PC-3 (cell line): ENCODE measurements at regions not wholly inside any gene's neighbourhood (a gene's known extent, or its start where the extent isn't known, plus 50 kb on each side); places are given as distances from the start of the nearest gene placed in this dataset.

ENCODE experiments used
- ATAC-seq: fragments of 200-7000 bp; cut with Tn5 transposase; 2 replicates; pipeline ENCODE4 v1.9.1; 2020; ENCODE audit warnings: mild to moderate bottlenecking, moderate library complexity
- BruUV-seq: library from RNA; stranded (reverse); fragments of 400-500 nt; replicated peaks from 2 replicates; lab custom pipeline; 2021; lab: Mats Ljungman, UMichigan
- CTCF ChIA-PET: fragments of 300-600 bp; sonication (Branson Sonifier 250); formaldehyde crosslinking; loops from one replicate; lab custom pipeline; 2022; ENCODE audit warnings: antibody characterized with exemption; lab: Charles Lee
- POLR2A ChIA-PET: fragments of 300-600 bp; sonication (Branson Sonifier 250); formaldehyde crosslinking; loops from one replicate; lab custom pipeline; 2022; ENCODE audit warnings: antibody characterized with exemption; ENCODE audit not compliant: unreplicated experiment; lab: Charles Lee
- DNase-seq: peaks from one replicate; pipeline ENCODE4 v3.0.0-alpha.2; 2015
- H2AFZ ChIP-seq: fragments of 300-600 bp; sonication (generic); 2 replicates; pipeline ENCODE4 v1.6.0; 2016; ENCODE audit warnings: antibody characterized with exemption, low read length
- H3F3A ChIP-seq: fragments of 300-600 bp; sonication (generic); one replicate; pipeline ENCODE4 v1.6.0; 2017; ENCODE audit warnings: antibody characterized with exemption, low read length, control low read depth, mild to moderate bottlenecking; ENCODE audit not compliant: unreplicated experiment
- H3K27ac ChIP-seq: fragments of 300-600 bp; sonication (generic); 2 replicates; pipeline ENCODE4 v1.5.1; 2016; ENCODE audit warnings: mild to moderate bottlenecking, low read length
- H3K27me3 ChIP-seq: fragments of 300-600 bp; sonication (generic); 2 replicates; pipeline ENCODE4 v1.6.1; 2016; ENCODE audit warnings: low read length, mixed read lengths
- H3K36me3 ChIP-seq: fragments of 300-600 bp; sonication (generic); 2 replicates; pipeline ENCODE4 v1.6.1; 2016; ENCODE audit warnings: low read depth, mixed run types, low read length, mixed read lengths
- H3K4me1 ChIP-seq: fragments of 300-600 bp; sonication (generic); 2 replicates; pipeline ENCODE4 v1.5.1; 2016; ENCODE audit warnings: low read length; ENCODE audit not compliant: insufficient read depth
- H3K4me2 ChIP-seq: fragments of 300-600 bp; sonication (generic); 2 replicates; pipeline ENCODE4 v1.6.0; 2016; ENCODE audit warnings: low read length
- H3K4me3 ChIP-seq: fragments of 300-600 bp; sonication (generic); 2 replicates; pipeline ENCODE4 v1.5.1; 2016; ENCODE audit warnings: mild to moderate bottlenecking, low read length, mixed read lengths
- H3K79me2 ChIP-seq: fragments of 300-600 bp; sonication (generic); 2 replicates; pipeline ENCODE4 v1.6.1; 2017; ENCODE audit warnings: low read length, mixed read lengths
- H3K9ac ChIP-seq: fragments of 300-600 bp; sonication (generic); 2 replicates; pipeline ENCODE4 v1.6.0; 2016; ENCODE audit warnings: mild to moderate bottlenecking, low read length
- H3K9me2 ChIP-seq: fragments of 300-600 bp; sonication (generic); replicated peaks from 2 replicates; pipeline ENCODE4 v1.6.1; 2016; ENCODE audit warnings: mixed run types, low read length, mixed read lengths
- H3K9me3 ChIP-seq: fragments of 300-600 bp; sonication (generic); 2 replicates; pipeline ENCODE4 v1.6.1; 2016; ENCODE audit warnings: low read length, mixed read lengths
- H4K20me1 ChIP-seq: fragments of 300-600 bp; sonication (generic); 2 replicates; pipeline ENCODE4 v1.6.1; 2016; ENCODE audit warnings: low read length, mixed read lengths
- CTCF ChIP-seq: fragments of 300-600 bp; sonication (generic); conservative IDR thresholded peaks from 2 replicates; pipeline ENCODE4 v1.5.1; 2017; ENCODE audit warnings: antibody characterized with exemption, low read depth, mild to moderate bottlenecking, low read length
- EZH2 ChIP-seq: fragments of 300-600 bp; sonication (generic); IDR thresholded peaks from one replicate; pipeline ENCODE4 v1.6.1; 2017; ENCODE audit warnings: antibody characterized with exemption, mild to moderate bottlenecking, low read length; ENCODE audit not compliant: unreplicated experiment
- EZH2phosphoT487 ChIP-seq: fragments of 300-600 bp; sonication (generic); IDR thresholded peaks from 2 replicates; pipeline ENCODE4 v1.6.1; 2018; ENCODE audit warnings: mild to moderate bottlenecking, antibody characterized with exemption, low read length, borderline replicate concordance
- intact Hi-C: fragments of 100-400 bp; cut with micrococcal nuclease; formaldehyde crosslinking; loops from 2 replicates; pipeline ENCODE4 v1.9.0; 2023

DNA sequence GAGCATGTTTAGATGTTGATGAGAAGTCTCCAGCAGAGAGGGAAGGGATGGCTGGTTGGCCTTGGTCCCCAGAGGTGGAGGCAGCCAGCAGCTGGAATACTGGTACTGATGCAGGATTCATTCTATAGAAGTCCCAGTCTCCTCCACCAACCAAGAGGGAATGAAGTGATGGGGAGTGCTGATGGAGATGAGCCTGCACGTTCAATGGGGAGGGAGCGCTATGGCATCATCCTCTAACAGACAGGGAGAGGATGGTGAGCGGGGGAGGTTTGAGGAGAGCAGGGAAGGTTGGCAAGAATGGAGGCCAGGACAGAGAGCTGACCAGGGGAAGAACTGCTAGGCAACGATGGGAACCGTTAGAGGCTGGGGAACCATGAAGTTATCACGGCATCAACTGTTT is 159.8 kb upstream of the MVB12B start:
- POLR2A ChIA-PET, result no interaction called here

DNA sequence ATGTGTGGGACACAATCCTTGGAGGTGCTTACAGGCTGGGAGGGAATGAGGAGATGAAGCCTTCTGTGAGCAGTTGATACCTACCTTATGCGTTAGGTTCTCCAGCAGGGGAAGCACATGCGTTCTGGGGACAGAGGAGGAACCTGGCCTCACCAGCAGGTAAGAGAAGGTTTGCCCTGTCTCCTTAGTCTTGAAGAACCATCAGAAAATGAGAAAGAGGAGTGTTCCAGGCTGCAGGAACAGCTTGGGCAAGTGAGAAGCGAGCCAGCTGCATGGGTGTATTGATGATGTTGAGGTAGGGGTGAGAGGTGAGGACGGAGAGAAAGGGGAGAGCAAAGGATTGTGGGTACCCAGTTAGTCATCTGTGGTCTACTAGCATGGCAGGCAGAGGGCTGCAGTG is 156.9 kb upstream of the MVB12B start:
- Histone ChIP-seq H4K20me1 (no peaks in the 10 kb centered on the region), H3F3A (no peaks in the 10 kb centered on the region), H3K27me3 (peaks cover 57% of the 10 kb centered on the region), H3K27ac (no peak overlapping the region), H3K9me2 (no peaks in the 10 kb centered on the region), H3K9ac (no peak overlapping the region), H2AFZ (no peak overlapping the region), H3K4me3 (no peak overlapping the region), H3K36me3 (no peaks in the 10 kb centered on the region), H3K4me1 (no peaks in the 10 kb centered on the region), H3K4me2 (no peak overlapping the region), H3K9me3 (no peaks in the 10 kb centered on the region), H3K79me2 (no peaks in the 10 kb centered on the region)
- CTCF ChIA-PET, result no interaction called here
- intact Hi-C loops, result no loop called here
- ATAC-seq, result no peak
- TF ChIP-seq CTCF (no peak), EZH2phosphoT487 (no peak), EZH2 (no peak)
- POLR2A ChIA-PET, result no interaction called here
- no peak for DNase-seq
- no TSS peak for BruUV-seq

More for the DNA sequence above, 159.8 kb upstream of the MVB12B start:
- H3K27ac ChIP-seq, result no peak overlapping the region
- H3K9ac ChIP-seq, result no peak overlapping the region
- no TSS peak for BruUV-seq
- H3K4me3 ChIP-seq, result no peak overlapping the region
- H3K4me1 ChIP-seq, result no peaks in the 10 kb centered on the region
- no peaks in the 10 kb centered on the region for H3F3A ChIP-seq
- no peaks in the 10 kb centered on the region for H3K79me2 ChIP-seq
- no peaks in the 10 kb centered on the region for H3K9me2 ChIP-seq
- H2AFZ ChIP-seq, result no peak overlapping the region
- CTCF ChIA-PET, result no interaction called here
- H3K9me3 ChIP-seq, result no peaks in the 10 kb centered on the region
- intact Hi-C loops, result no loop called here
- DNase-seq (no peak), ATAC-seq (no peak)
- H3K4me2 ChIP-seq, result no peak overlapping the region
- no peaks in the 10 kb centered on the region for H3K36me3 ChIP-seq
- TF ChIP-seq CTCF, result no peak
- TF ChIP-seq EZH2, result no peak
- TF ChIP-seq EZH2phosphoT487, result no peak
- no peaks in the 10 kb centered on the region for H4K20me1 ChIP-seq
- peaks cover 61% of the 10 kb centered on the region for H3K27me3 ChIP-seq

DNA sequence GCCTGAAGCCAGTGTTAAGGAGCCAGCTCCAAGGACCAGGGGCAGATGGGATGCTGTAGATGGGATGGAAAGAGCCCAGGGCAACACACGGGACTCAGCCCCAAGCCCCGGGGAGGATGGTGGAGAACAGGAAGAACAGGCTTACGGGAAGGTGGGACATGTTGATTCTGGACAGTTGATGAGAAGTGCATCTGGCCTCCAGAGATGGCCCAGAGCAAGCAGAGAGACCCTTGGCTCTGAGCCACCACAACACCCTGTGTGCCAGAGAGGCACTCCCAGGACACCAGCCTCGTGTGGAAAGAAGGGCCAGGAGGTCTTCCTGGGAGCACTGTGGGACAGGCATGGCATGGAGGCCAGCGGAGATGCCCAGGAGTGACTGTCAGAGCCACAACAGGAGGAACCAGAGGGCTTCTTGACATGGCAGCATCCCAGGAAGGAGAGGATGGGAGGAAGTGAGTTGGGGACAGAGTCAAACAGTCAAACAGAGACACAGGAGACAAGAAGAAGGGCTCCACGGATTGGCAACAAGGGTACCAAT is 156.3 kb upstream of the MVB12B start:
- Histone ChIP-seq H3K9me2 (no peaks in the 10 kb centered on the region), H3K9me3 (no peaks in the 10 kb centered on the region), H3K9ac (no peak overlapping the region), H4K20me1 (no peaks in the 10 kb centered on the region), H3K79me2 (no peaks in the 10 kb centered on the region), H3F3A (no peaks in the 10 kb centered on the region), H3K4me1 (no peaks in the 10 kb centered on the region), H3K4me3 (no peak overlapping the region), H3K36me3 (no peaks in the 10 kb centered on the region), H2AFZ (no peak overlapping the region), H3K27me3 (peaks cover 50% of the 10 kb centered on the region), H3K27ac (no peak overlapping the region), H3K4me2 (no peak overlapping the region)
- CTCF ChIA-PET, result interaction anchor here (0.6 kb wide), 1 partner anchor 218 kb away, joined by 3 read pairs; no protein-coding TSS in a partner anchor
- intact Hi-C loops, result no loop called here
- BruUV-seq, result no TSS peak
- ATAC-seq (no peak), DNase-seq (no peak)
- TF ChIP-seq CTCF (no peak), EZH2 (no peak), EZH2phosphoT487 (no peak)
- POLR2A ChIA-PET, result no interaction called here
